GM18519 (cell line): ENCODE measurements at regions not wholly inside any gene's neighbourhood (a gene's known extent, or its start where the extent isn't known, plus 50 kb on each side); places are given as distances from the start of the nearest gene placed in this dataset.
"Not testable (repeated sequence)": the region's sequence is repeated elsewhere in the genome, so short reads cannot be mapped to it uniquely, and the experiment has no call there.

Experiments used
- ATAC-seq: cut with Tn5 transposase; IDR thresholded peaks from one replicate; pipeline ENCODE4 v1.9.1; 2021; ENCODE audit warnings: mild to moderate bottlenecking, moderate library complexity; ENCODE audit not compliant: unreplicated experiment, low FRiP score

GRCh38 chr1:157272729-157273524 is 134.7 kb upstream of the ETV3 start:
- ATAC-seq = no peak

GRCh38 chr1:157272264-157272663 is 134.1 kb upstream of the ETV3 start:
- ATAC-seq = no peak

GRCh38 chr1:157270705-157271274 is 132.6 kb upstream of the ETV3 start:
- ATAC-seq = no peak

DNA sequence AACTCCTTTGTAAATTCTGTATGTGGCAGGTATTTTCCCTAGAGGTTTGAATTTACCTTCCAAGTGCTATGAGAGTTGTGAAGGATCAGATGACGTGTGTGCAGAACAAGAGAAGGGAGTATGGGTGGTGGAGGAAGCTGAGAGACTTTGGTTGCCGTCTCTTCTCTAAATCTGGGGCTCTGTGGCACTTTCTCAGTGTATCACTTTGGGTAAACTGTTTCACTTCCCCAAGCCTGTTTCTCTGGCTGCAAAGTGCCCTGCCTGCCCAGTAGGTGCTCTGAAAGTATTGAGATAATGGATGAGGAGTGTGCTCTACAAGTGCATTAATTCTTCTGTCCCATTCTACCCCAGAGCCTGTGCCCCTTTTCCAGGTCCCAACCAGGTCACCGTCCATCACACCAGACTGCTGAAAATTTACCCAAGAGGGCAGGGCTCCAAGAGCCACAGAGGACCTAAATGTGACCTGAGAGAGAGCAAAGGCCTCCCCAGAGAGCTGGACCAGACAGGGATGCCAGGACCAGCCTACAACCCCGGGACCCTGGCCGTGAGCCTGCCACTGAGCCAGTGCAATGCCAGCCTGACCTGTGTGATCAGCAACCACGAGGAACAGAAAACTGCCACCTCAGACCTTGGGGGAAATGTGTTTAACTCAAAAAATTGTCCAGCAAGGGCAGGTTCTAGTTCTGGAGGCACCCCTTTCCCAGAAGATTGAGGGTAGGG is 131.6 kb upstream of the ETV3 start:
- no peak for ATAC-seq

- ATAC-seq = no peak
Observed at GRCh38 chr1:157262891-157263290, 124.7 kb upstream of the ETV3 start.

- ATAC-seq = no peak
Observed at GRCh38 chr1:157262422-157262821, 124.2 kb upstream of the ETV3 start.

DNA sequence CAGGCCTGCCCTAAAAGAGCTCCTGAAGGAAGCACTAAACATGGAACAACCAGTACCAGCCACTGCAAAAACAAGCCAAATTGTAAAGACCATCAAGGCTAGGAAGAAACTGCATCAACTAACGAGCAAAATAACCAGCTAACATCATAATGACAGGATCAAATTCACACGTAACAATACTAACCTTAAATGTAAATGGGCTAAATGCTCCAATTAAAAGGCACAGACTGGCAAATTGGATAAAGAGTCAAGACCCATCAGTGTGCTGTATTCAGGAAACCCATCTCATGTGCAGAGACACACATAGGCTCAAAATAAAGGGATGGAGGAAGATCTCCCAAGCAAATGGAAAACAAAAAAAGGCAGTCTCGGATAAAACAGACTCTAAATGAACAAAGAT is 117.7 kb upstream of the ETV3 start:
- ATAC-seq = not testable (repeated sequence)

GRCh38 chr1:157254183-157254582 is 116.0 kb upstream of the ETV3 start:
- ATAC-seq = not testable (repeated sequence)

GRCh38 chr1:157252473-157252872 is 114.3 kb upstream of the ETV3 start:
- no peak for ATAC-seq

DNA sequence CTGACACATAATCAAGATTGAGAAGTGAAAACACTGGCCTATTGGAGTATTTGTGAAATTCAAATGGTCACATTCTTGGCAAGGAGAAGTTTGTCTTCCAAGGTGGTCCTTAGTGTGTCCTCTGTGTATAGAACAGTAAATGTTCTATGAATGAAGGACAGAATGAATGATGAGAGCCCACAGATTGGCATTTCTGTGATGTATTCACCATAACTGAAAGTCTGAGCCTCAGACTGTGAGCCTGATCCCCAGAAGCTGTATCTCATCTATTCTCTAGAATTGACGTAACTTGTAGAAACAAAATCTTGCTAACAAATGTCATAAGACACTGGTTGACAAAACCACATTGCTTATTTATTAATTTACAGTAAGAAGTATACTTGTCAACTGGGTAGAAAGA is 111.5 kb upstream of the ETV3 start:
- no peak for ATAC-seq

GRCh38 chr1:157249326-157249725 is 111.1 kb upstream of the ETV3 start:
- peak; percentile 54 for ATAC-seq

DNA sequence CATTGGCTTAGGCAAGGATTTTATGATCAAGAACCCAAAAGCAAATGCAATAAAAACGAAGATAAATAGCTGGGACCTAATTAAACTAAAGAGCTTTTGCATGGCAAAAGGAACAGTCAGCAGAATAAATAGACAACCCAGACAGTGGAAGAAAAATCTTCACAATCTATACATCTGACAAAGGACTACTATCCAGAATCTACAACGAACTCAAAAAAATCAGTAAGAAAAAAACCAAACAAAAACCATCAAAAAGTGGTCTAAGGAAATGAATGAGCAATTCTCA is 109.5 kb upstream of the ETV3 start:
- not testable (repeated sequence) for ATAC-seq

- no peak for ATAC-seq
Observed at GRCh38 chr1:157247005-157247763, 109.0 kb upstream of the ETV3 start.

GRCh38 chr1:157245823-157246222 is 107.6 kb upstream of the ETV3 start:
- no peak for ATAC-seq

DNA sequence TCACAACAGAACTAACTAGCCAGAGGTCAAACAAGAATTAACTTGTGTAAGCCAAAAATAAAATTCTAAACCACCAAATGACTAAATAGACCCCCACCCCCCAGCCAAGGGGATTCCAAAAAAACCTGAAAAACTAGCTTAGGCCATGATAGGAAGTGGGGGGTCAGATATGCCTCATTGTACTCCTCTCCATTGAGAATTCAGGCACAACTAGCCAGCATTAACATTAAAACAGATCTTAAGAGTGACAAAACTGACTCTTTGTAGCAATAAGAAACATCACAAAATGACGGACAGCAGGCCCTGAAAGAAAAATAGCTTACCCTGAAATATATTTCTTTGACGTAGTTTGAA is 103.0 kb upstream of the ETV3 start:
- ATAC-seq = no peak

- ATAC-seq = no peak
Observed at GRCh38 chr1:157240495-157241184, 102.4 kb upstream of the ETV3 start.

GRCh38 chr1:157239936-157240335 is 101.7 kb upstream of the ETV3 start:
- no peak for ATAC-seq

- no peak for ATAC-seq
Observed at GRCh38 chr1:157238585-157238984, 100.4 kb upstream of the ETV3 start.

DNA sequence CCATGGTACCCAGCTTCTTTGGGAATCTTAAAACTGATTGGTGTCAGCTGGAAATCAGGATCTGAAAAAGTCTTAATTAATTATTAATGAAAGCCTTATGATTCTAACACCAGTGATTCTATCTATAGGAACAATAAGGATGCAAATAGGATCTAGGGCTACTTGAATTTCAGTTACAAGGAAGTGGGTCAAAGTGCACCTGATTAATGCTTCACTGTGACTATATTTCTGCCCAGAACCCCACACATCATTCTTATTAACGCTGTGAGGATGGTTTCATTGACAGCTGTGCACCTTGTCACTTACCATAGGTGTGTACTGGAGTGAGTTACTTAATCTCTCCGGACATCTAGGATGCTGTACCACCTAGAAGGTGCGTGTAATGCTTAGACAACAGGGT is 99.8 kb upstream of the ETV3 start:
- ATAC-seq = no peak

DNA sequence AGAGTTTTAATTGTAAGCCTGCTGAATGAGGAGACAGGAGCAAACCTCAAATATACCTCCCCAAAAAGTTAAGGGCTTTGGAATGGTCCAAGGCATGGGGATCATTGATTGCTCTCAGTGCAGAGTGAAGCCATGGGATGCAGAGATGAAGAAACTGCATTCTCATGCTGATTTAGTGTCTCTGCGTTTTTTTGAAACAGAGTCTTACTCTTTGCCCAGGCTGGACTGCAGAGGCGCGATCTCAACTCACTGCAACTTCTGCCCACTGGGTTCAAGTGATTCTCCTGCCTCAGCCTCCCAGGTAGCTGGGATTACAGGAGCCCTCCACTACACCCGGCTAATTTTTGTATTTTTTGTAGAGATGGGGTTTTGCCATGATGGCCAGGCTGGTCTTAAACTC is 99.3 kb upstream of the ETV3 start:
- ATAC-seq = no peak

DNA sequence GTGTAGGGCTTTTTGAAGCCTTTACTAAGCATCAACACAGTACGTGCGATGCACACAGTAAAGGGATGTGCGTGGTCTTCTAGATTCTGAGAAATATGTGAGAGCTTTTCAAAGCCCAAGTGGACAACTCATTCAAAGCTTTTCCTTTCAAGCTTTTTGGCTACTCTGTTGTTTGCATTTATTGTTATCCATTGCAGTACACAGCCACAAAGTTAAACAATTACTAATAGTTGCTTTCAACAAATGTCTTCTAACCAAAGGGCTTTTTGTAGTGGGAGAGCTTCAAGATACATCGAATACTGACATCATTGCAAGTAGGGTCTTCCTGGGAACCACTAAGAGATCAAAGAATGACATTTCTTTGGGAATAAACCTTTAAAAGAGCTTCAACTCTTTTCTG is 97.9 kb upstream of the ETV3 start:
- ATAC-seq = no peak
